Fibroblast of villous mesenchyme (primary cell): ENCODE measurements at regions not wholly inside any gene's neighbourhood (a gene's known extent, or its start where the extent isn't known, plus 50 kb on each side); places are given as distances from the start of the nearest gene placed in this dataset.

Experiments used
- DNase-seq: peaks from one replicate; pipeline ENCODE4 v3.0.0-alpha.2; 2010; ENCODE audit warnings: low read depth
- H3K4me3 ChIP-seq: 2 replicates; pipeline ENCODE4 v1.5.1; 2011; ENCODE audit warnings: low read depth, mild to moderate bottlenecking, low read length
- TF ChIP-seq, protein P1 (sequence below): IDR thresholded peaks from 2 replicates; pipeline ENCODE4 v1.5.1; 2012; ENCODE audit warnings: low read depth, mild to moderate bottlenecking, low read length; ENCODE audit not compliant: insufficient read depth

DNA sequence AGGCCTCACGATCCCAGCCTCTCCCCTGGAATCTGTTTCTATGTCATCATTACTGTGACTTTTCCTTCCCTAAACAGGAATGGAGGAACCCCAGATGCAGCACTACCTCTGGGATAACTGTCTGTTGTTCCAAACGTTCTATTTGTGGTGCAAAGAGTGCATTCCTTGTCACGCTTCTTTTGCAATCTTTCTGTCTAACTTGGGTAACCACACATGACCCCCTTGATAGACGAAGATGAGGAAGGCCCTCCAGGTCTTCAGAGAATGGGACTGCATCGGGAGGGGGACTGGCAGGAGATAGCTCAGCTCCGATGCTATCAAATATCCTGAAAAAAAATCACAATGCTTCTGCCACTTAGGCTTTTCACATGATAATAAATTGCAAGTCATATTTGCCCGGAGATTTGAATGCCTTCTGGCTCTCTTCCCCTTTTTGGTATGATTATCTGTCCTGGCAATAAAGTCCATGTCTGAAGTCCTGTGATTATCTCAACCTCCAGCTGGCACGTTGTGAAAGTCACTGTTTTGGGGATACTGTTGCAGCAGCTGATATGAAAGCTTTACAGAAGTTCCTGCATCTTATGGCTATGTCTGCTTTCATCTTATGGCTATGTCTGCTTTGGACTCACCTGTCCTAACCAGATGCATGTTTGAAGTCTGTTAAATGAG lies 148.7 kb upstream of the LMO4 start:
- DNase-seq = no peak
- no peak overlapping the region for H3K4me3 ChIP-seq
- TF ChIP-seq, protein P1, sequence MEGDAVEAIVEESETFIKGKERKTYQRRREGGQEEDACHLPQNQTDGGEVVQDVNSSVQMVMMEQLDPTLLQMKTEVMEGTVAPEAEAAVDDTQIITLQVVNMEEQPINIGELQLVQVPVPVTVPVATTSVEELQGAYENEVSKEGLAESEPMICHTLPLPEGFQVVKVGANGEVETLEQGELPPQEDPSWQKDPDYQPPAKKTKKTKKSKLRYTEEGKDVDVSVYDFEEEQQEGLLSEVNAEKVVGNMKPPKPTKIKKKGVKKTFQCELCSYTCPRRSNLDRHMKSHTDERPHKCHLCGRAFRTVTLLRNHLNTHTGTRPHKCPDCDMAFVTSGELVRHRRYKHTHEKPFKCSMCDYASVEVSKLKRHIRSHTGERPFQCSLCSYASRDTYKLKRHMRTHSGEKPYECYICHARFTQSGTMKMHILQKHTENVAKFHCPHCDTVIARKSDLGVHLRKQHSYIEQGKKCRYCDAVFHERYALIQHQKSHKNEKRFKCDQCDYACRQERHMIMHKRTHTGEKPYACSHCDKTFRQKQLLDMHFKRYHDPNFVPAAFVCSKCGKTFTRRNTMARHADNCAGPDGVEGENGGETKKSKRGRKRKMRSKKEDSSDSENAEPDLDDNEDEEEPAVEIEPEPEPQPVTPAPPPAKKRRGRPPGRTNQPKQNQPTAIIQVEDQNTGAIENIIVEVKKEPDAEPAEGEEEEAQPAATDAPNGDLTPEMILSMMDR = no peak

DNA sequence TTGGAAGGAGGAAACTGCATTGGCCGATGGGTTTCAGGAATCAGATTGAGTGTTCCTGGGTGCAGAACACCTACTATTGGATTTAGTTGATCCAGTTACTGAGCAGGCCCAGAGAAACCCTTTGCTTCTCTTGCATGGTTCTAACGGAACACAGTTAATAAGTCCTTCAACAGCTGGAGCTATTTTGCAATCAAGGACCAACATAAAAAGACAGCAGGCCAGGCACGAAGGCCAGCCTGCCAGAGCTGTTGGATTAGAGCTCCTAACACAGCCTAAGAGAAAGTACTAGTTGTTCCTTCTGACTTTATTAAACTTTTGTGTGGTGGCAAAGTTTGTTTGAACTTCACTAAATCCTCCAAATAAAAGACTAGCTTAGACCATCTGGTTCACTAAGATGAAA lies 148.0 kb upstream of the LMO4 start:
- TF ChIP-seq, protein P1 = no peak
- H3K4me3 ChIP-seq = no peak overlapping the region
- peak; percentile 6 for DNase-seq

DNA sequence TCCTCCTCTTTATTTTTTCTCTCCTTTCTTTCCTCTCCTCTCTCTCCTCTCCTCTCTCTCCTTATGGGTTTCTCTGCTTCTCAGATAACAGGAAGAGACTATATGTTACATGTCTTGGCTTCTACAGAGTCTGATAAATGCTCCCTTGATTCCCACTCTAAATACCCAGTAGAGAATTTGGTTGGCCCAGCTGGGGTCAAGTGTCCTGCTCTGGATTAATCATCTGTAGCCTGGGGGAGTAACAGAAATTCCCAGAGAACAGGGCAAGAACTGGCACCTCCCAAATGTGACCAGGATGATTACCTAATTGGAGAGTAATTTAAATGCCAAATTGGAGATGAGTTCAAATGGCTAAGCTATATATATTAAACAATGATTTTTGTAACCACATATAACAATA lies 146.1 kb upstream of the LMO4 start:
- DNase-seq = no peak
- no peak overlapping the region for H3K4me3 ChIP-seq
- TF ChIP-seq, protein P1 = no peak

DNA sequence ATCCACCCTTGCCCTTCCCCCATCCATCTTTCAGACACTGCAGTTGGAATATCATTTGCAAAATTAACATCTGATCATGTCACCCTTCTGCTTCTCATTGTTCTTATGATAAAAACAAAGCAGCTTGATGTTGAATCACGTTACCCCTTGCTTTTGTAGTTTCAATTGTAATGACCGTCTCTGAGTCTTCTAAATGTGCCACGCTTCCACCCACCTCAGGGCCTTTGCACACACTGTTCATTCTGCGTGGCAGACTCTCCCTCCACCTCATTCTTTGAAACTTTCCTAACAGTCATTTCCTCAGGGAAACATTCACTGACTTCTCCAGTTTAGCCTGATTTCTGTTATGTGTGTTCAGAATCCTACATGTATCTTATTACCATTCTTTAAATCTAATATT lies 143.6 kb upstream of the LMO4 start:
- TF ChIP-seq, protein P1 = no peak
- H3K4me3 ChIP-seq = no peak overlapping the region
- DNase-seq = no peak

DNA sequence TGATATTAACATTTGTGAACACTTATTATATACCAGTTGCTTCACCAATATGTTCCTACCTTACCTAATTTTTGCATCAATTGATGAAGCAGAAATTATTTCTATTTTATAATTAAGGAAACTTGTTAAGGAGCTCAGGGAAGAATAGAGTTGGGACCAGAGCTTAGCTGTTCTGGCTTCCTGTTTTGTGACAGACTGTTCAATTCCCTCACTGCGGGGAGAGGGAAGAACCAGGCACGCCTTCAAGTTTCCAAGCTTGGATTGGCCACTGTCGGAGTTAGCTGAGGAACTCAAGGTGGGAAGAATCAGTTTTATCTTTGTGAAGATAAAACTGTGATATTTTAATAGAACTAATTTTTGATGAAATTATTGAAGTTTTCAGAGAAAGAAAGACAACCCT lies 142.3 kb upstream of the LMO4 start:
- no peak overlapping the region for H3K4me3 ChIP-seq
- no peak for DNase-seq
- TF ChIP-seq, protein P1 = no peak

DNA sequence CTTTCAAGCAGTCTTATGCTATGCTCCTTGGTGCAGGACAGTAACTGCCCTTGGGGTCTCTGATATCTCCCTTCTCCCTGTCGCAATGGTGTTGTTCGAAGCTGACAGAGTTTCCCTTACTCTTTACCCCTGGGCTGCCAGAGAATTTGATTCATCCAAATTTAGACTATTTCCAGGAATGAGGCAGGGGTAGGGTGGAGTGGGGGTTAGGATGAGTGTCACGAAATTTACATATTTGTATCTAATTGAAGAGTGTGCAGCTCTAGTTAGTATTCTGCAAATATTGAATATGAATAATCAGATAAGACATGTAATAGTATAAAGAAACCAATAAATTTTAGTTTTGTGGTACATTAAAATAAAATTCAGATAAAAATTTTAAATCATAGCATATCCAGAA lies 140.0 kb upstream of the LMO4 start:
- no peak for DNase-seq
- TF ChIP-seq, protein P1 = no peak
- H3K4me3 ChIP-seq = no peak overlapping the region

DNA sequence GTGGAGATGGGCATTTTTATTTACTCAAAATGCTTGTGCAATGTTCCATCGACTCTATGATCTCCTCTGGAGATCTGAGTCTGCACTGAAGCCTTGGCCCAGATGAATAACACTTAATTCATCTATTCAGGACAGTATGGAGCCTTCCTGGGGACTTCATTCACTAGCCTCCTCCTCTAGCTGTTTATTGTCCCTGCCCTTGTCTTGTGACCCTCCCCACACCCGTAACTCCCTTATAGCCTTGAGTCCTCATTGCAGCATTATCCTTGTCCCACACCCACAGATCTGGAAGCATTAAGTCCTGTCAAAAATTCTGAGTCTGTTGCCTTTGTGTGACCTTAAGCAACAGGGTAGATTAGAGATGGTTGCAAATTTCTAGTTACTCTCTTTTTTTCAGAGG lies 138.3 kb upstream of the LMO4 start:
- TF ChIP-seq, protein P1 = no peak
- DNase-seq = no peak
- H3K4me3 ChIP-seq = no peak overlapping the region
